ENCODE measurements at regions not wholly inside any gene's neighbourhood (a gene's known extent, or its start where the extent isn't known, plus 50 kb on each side); places are given as distances from the start of the nearest gene placed in this dataset.

DNA sequence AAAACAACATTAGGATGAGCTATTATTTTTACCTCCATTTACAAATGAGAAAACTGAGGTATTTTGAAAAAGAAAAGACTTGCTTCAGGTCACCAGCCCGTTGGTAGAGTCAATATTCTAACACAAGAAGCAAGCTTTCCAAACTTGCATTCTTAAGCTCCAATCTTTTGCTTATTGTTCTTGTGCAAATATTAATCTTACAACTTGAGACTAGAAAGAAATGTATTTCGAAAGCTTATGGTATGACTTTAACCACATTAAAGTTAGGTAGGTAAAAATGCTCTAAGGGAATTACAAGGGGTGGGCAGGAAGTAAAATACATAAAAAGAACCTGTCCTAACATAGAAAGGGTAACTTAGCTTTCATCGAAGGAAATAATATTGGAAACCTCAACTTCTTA lies 453.9 kb downstream of the SLITRK5 start:
- Histone ChIP-seq H3K9me2 (replicated peaks; ENCODE audit: insufficient read depth, low read length) (no peaks in the 10 kb centered on the region), H3K9me3 (ENCODE audit: insufficient read depth, low read length) (no peaks in the 10 kb centered on the region), H3K36me3 (ENCODE audit: low read length) (no peaks in the 10 kb centered on the region), H3K4me2 (ENCODE audit: low read depth, low read length, poor library complexity, severe bottlenecking) (no peak overlapping the region), H3F3A (ENCODE audit: insufficient read depth) (no peaks in the 10 kb centered on the region), H3K9ac (ENCODE audit: low read length) (no peak overlapping the region), H4K20me1 (ENCODE audit: low read depth, low read length) (no peaks in the 10 kb centered on the region), H3K27ac (ENCODE audit: low read depth, low read length) (no peak overlapping the region), H3K27me3 (ENCODE audit: low read length) (no peaks in the 10 kb centered on the region), H3K4me3 (ENCODE audit: insufficient read depth, low read length, poor library complexity, severe bottlenecking) (no peak overlapping the region), H2AFZ (ENCODE audit: low read depth, low read length, severe bottlenecking) (no peak overlapping the region), H3K79me2 (ENCODE audit: insufficient read depth, low read length) (no peaks in the 10 kb centered on the region)
- TF ChIP-seq EZH2phosphoT487 (conservative IDR thresholded peaks at IDR 0.05; ENCODE audit: low read length): no peak
- TF ChIP-seq, protein P1, sequence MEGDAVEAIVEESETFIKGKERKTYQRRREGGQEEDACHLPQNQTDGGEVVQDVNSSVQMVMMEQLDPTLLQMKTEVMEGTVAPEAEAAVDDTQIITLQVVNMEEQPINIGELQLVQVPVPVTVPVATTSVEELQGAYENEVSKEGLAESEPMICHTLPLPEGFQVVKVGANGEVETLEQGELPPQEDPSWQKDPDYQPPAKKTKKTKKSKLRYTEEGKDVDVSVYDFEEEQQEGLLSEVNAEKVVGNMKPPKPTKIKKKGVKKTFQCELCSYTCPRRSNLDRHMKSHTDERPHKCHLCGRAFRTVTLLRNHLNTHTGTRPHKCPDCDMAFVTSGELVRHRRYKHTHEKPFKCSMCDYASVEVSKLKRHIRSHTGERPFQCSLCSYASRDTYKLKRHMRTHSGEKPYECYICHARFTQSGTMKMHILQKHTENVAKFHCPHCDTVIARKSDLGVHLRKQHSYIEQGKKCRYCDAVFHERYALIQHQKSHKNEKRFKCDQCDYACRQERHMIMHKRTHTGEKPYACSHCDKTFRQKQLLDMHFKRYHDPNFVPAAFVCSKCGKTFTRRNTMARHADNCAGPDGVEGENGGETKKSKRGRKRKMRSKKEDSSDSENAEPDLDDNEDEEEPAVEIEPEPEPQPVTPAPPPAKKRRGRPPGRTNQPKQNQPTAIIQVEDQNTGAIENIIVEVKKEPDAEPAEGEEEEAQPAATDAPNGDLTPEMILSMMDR (IDR thresholded peaks at IDR 0.05; ENCODE audit: insufficient read depth, low read length, poor library complexity, severe bottlenecking): no peak

- Histone ChIP-seq H3K4me3 (ENCODE audit: insufficient read depth, low read length, poor library complexity, severe bottlenecking) (no peak overlapping the region), H3K9me3 (ENCODE audit: insufficient read depth, low read length) (no peaks in the 10 kb centered on the region), H4K20me1 (ENCODE audit: low read depth, low read length) (no peaks in the 10 kb centered on the region), H3K9me2 (replicated peaks; ENCODE audit: insufficient read depth, low read length) (no peaks in the 10 kb centered on the region), H3K27me3 (ENCODE audit: low read length) (no peaks in the 10 kb centered on the region), H3K9ac (ENCODE audit: low read length) (no peak overlapping the region), H2AFZ (ENCODE audit: low read depth, low read length, severe bottlenecking) (no peak overlapping the region), H3K79me2 (ENCODE audit: insufficient read depth, low read length) (no peaks in the 10 kb centered on the region), H3K4me2 (ENCODE audit: low read depth, low read length, poor library complexity, severe bottlenecking) (no peak overlapping the region), H3F3A (ENCODE audit: insufficient read depth) (no peaks in the 10 kb centered on the region), H3K36me3 (ENCODE audit: low read length) (no peaks in the 10 kb centered on the region), H3K27ac (ENCODE audit: low read depth, low read length) (no peak overlapping the region)
- TF ChIP-seq, protein P1 (IDR thresholded peaks at IDR 0.05; ENCODE audit: insufficient read depth, low read length, poor library complexity, severe bottlenecking): no peak
- TF ChIP-seq EZH2phosphoT487 (conservative IDR thresholded peaks at IDR 0.05; ENCODE audit: low read length): no peak
Measured at GRCh38 chr13:88136098-88136790, 465.1 kb downstream of the SLITRK5 start.

DNA sequence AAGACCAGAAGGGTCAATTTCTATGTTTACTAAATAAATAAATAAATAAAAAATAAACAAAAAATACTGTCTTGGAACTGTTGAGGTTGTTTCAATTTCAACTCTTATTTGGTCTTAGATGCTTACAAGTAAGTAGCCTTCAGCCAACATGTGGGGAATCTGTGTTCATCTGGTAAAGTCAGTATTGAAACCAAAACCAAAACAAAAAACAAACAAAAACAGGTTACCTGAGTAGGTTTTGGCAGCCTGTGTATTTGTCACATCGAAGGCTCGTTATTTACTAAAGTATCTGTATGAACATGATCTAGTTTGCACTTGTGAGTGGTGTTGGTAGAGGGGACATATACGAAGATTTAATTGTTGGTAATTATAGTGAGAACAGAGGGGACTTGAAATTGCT lies 471.5 kb downstream of the SLITRK5 start:
- Histone ChIP-seq H3K27ac (ENCODE audit: low read depth, low read length) (no peak overlapping the region), H3K79me2 (ENCODE audit: insufficient read depth, low read length) (no peaks in the 10 kb centered on the region), H3F3A (ENCODE audit: insufficient read depth) (no peaks in the 10 kb centered on the region), H3K4me2 (ENCODE audit: low read depth, low read length, poor library complexity, severe bottlenecking) (no peak overlapping the region), H3K9ac (ENCODE audit: low read length) (no peak overlapping the region), H3K9me3 (ENCODE audit: insufficient read depth, low read length) (no peaks in the 10 kb centered on the region), H3K4me3 (ENCODE audit: insufficient read depth, low read length, poor library complexity, severe bottlenecking) (no peak overlapping the region), H3K36me3 (ENCODE audit: low read length) (no peaks in the 10 kb centered on the region), H3K9me2 (replicated peaks; ENCODE audit: insufficient read depth, low read length) (no peaks in the 10 kb centered on the region), H2AFZ (ENCODE audit: low read depth, low read length, severe bottlenecking) (no peak overlapping the region), H3K27me3 (ENCODE audit: low read length) (no peaks in the 10 kb centered on the region), H4K20me1 (ENCODE audit: low read depth, low read length) (no peaks in the 10 kb centered on the region)
- TF ChIP-seq, protein P1 (IDR thresholded peaks at IDR 0.05; ENCODE audit: insufficient read depth, low read length, poor library complexity, severe bottlenecking): no peak
- TF ChIP-seq EZH2phosphoT487 (conservative IDR thresholded peaks at IDR 0.05; ENCODE audit: low read length): no peak
